CD14-positive monocyte (primary cell): ENCODE measurements at regions not wholly inside any gene's neighbourhood (a gene's known extent, or its start where the extent isn't known, plus 50 kb on each side); places are given as distances from the start of the nearest gene placed in this dataset.

Experiments
- DNase-seq, 3 donors: peaks; one replicate each; pipeline ENCODE4 v3.0.0-alpha.2; 2011 to 2022
- H2AFZ ChIP-seq: 2 replicates; pipeline ENCODE4 v1.6.0; 2012; ENCODE audit warnings: mild to moderate bottlenecking, low read depth, low read length, inconsistent platforms; ENCODE audit not compliant: insufficient read depth, poor library complexity, severe bottlenecking
- H3K27ac ChIP-seq, 2 donors: 1 replicate in 1 of 2; 2 replicates in 1 of 2; pipeline ENCODE4 v1.5.1; 2012 to 2013; ENCODE audit warnings: low read length in 2 of 2, control low read depth in 1 of 2, inconsistent platforms in 1 of 2, low read depth in 1 of 2, mild to moderate bottlenecking in 1 of 2
- H3K27me3 ChIP-seq, 2 donors: one replicate each; pipeline versions ENCODE4 v1.6.0 to v1.6.1; 2011 to 2013; ENCODE audit warnings: low read length in 2 of 2; ENCODE audit not compliant: control insufficient read depth in 2 of 2, insufficient read depth in 2 of 2
- H3K36me3 ChIP-seq, 2 donors: replicated peaks in 1 of 2; 1 replicate in 1 of 2; 2 replicates in 1 of 2; pipeline versions ENCODE4 v1.5.1 to v1.6.1; 2012 to 2013; ENCODE audit warnings: low read length in 2 of 2, control low read depth in 1 of 2, inconsistent platforms in 1 of 2, mild to moderate bottlenecking in 1 of 2; ENCODE audit not compliant: insufficient read depth in 2 of 2, control insufficient read depth in 1 of 2
- H3K4me1 ChIP-seq, 2 donors: 1 replicate in 1 of 2; 2 replicates in 1 of 2; pipeline versions ENCODE4 v1.5.1 to v1.6.1; 2012 to 2013; ENCODE audit warnings: low read length in 2 of 2, control low read depth in 1 of 2, inconsistent platforms in 1 of 2, mild to moderate bottlenecking in 1 of 2, moderate library complexity in 1 of 2; ENCODE audit not compliant: insufficient read depth in 2 of 2, control insufficient read depth in 1 of 2
- H3K4me2 ChIP-seq: replicated peaks from 2 replicates; pipeline ENCODE3; 2012; ENCODE audit warnings: low read length, moderate library complexity, mild to moderate bottlenecking; ENCODE audit not compliant: poor library complexity, severe bottlenecking; ENCODE audit errors: extremely low read depth
- H3K4me3 ChIP-seq, 3 experiments: fragments of 200-600 bp in 1 of 3; sonication (generic) in 1 of 3; replicated peaks in 1 of 3; 1 replicate in 2 of 3; 2 replicates in 1 of 3; pipeline ENCODE4 v1.5.1; 2011 to 2013; ENCODE audit warnings: low read length in 3 of 3, mild to moderate bottlenecking in 3 of 3, control low read depth in 2 of 3, low read depth in 2 of 3, inconsistent platforms in 1 of 3, moderate library complexity in 1 of 3
- H3K79me2 ChIP-seq: 2 replicates; pipeline ENCODE4 v1.6.0; 2012; ENCODE audit warnings: mild to moderate bottlenecking, control low read depth, inconsistent platforms, low read length, moderate library complexity; ENCODE audit not compliant: insufficient read depth
- H3K9ac ChIP-seq: 2 replicates; pipeline ENCODE4 v1.6.0; 2017; ENCODE audit warnings: low read length, mild to moderate bottlenecking; ENCODE audit not compliant: insufficient read depth, poor library complexity, severe bottlenecking
- H3K9me3 ChIP-seq, 2 donors: replicated peaks in 1 of 2; 1 replicate in 1 of 2; 2 replicates in 1 of 2; pipeline versions ENCODE4 v1.5.1 to v1.6.1; 2012 to 2013; ENCODE audit warnings: low read length in 2 of 2, control low read depth in 1 of 2; ENCODE audit not compliant: control insufficient read depth in 1 of 2, insufficient read depth in 1 of 2
- H4K20me1 ChIP-seq: 2 replicates; pipeline ENCODE4 v1.6.0; 2012; ENCODE audit warnings: mild to moderate bottlenecking, low read length, control low read depth, moderate library complexity; ENCODE audit not compliant: insufficient read depth
- H3K27ac Mint-ChIP-seq, 7 donors: one replicate each; pipeline ENCODE4 v1.8.0; 2020; ENCODE audit warnings: mild to moderate bottlenecking in 7 of 7, mixed read lengths in 7 of 7, moderate library complexity in 6 of 7, inconsistent platforms in 2 of 7
- H3K27me3 Mint-ChIP-seq, 3 donors: one replicate each; pipeline ENCODE4 v1.8.0; 2021 to 2022; ENCODE audit warnings: low read depth in 3 of 3, mild to moderate bottlenecking in 3 of 3, mixed read lengths in 3 of 3, moderate library complexity in 3 of 3, inconsistent platforms in 1 of 3
- H3K36me3 Mint-ChIP-seq, 2 donors: one replicate each; pipeline ENCODE4 v1.8.0; 2020; ENCODE audit warnings: mixed read lengths in 2 of 2, inconsistent platforms in 1 of 2, mild to moderate bottlenecking in 1 of 2
- H3K4me1 Mint-ChIP-seq: one replicate; pipeline ENCODE4 v1.8.0; 2020; ENCODE audit warnings: mild to moderate bottlenecking, mixed read lengths
- H3K4me3 Mint-ChIP-seq, 2 donors: one replicate each; pipeline ENCODE4 v1.8.0; 2020; ENCODE audit warnings: mild to moderate bottlenecking in 2 of 2, mixed read lengths in 2 of 2, moderate library complexity in 1 of 2
- H3K9me3 Mint-ChIP-seq, 7 donors: one replicate each; pipeline ENCODE4 v1.8.0; 2020 to 2022; ENCODE audit warnings: mixed read lengths in 7 of 7, mild to moderate bottlenecking in 6 of 7, moderate library complexity in 6 of 7, inconsistent platforms in 2 of 7
- WGBS: methylation state at CpG from one replicate; pipeline ENCODE4 v1.1.5; 2013; ENCODE audit warnings: missing lambda C conversion rate; ENCODE audit not compliant: insufficient coverage; 5-methylcytosine and 5-hydroxymethylcytosine counted together
- intact Hi-C, 2 donors: fragments of 100-400 bp; cut with micrococcal nuclease; formaldehyde crosslinking; loops; one replicate each; pipeline versions ENCODE4 v1.15.0 to v1.15.1; 2023
- TF ChIP-seq, protein P1 (sequence below): fragments of 200-600 bp; IDR thresholded peaks from one replicate; pipeline ENCODE4 v1.8.0; 2022; ENCODE audit warnings: antibody characterized with exemption, mild to moderate bottlenecking

DNA sequence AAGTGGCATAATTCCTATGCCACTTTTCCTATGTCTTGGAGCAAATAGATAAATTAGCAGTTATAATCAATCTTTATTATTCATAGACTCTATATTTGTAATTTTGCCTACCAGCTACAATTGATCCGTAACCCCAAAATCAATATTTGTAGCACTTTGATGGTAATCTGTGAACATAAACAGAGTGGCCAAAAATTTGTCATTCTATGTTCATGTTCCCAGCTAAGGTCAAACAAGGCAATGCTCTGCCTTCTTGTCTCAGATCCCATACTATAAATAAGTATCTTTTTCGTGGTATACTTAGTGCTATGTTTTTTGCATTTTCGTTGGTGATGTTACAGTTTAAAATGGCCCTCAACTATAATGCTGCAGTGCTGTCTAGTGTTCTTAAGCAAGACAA lies 228.5 kb downstream of the FZD1 start:
- Histone ChIP-seq H3K36me3 (no peaks in the 10 kb centered on the region), H3K27ac (no peak overlapping the region), H3K9me3 (peaks cover 0 to 3% of the 10 kb centered on the region in 2 donors), H3K4me2 (no peak overlapping the region), H4K20me1 (no peaks in the 10 kb centered on the region), H3K4me3 (no peak overlapping the region), H3K4me1 (peaks cover 0 to 7% of the 10 kb centered on the region in 2 donors), H2AFZ (no peak overlapping the region), H3K27me3 (no peaks in the 10 kb centered on the region), H3K79me2 (no peaks in the 10 kb centered on the region), H3K9ac (no peak overlapping the region)
- intact Hi-C loops, result no loop called here
- Mint-ChIP-seq H3K27me3 (peaks cover 0 to 3% (median 1%) of the 10 kb centered on the region in 3 donors), H3K9me3 (peaks cover 0 to 11% (median 7%) of the 10 kb centered on the region in 7 donors), H3K27ac (no peak overlapping the region), H3K36me3 (no peaks in the 10 kb centered on the region), H3K4me1 (peaks cover 7% of the 10 kb centered on the region), H3K4me3 (no peak overlapping the region)
- no CpG with 5 or more reads among the region's 3 CpGs for WGBS
- TF ChIP-seq, protein P1, sequence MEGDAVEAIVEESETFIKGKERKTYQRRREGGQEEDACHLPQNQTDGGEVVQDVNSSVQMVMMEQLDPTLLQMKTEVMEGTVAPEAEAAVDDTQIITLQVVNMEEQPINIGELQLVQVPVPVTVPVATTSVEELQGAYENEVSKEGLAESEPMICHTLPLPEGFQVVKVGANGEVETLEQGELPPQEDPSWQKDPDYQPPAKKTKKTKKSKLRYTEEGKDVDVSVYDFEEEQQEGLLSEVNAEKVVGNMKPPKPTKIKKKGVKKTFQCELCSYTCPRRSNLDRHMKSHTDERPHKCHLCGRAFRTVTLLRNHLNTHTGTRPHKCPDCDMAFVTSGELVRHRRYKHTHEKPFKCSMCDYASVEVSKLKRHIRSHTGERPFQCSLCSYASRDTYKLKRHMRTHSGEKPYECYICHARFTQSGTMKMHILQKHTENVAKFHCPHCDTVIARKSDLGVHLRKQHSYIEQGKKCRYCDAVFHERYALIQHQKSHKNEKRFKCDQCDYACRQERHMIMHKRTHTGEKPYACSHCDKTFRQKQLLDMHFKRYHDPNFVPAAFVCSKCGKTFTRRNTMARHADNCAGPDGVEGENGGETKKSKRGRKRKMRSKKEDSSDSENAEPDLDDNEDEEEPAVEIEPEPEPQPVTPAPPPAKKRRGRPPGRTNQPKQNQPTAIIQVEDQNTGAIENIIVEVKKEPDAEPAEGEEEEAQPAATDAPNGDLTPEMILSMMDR, result no peak
- no peak for DNase-seq

DNA sequence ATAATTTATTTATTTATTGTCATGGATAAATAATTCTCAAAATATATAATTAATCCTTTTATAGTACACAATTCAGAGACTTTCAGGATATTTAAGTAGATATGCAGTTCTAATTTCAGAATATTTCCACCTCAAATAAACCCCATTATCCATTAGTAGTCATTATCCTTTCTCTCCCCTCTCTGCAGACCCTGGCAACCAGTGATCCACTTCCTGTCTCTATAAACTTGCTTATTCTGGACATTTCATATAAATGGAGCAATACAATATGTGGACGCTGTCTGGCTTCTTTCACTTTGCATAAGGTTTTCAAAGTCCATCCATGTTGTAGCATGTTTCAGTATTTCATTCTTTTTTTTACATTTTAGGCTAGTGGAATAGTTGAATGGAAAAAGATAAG lies 230.2 kb downstream of the FZD1 start:
- intact Hi-C loops, result no loop called here
- H3K27ac Mint-ChIP-seq, result no peak overlapping the region
- no peaks in the 10 kb centered on the region for H3K36me3 ChIP-seq

More for the DNA sequence above, 230.2 kb downstream of the FZD1 start:
- H3K36me3 Mint-ChIP-seq, result no peaks in the 10 kb centered on the region
- H3K27me3 Mint-ChIP-seq, result peaks cover 0 to 6% (median 1%) of the 10 kb centered on the region in 3 donors
- Histone ChIP-seq H3K4me3 (no peak overlapping the region), H3K79me2 (no peaks in the 10 kb centered on the region), H3K27ac (no peak overlapping the region), H3K27me3 (no peaks in the 10 kb centered on the region), H3K9me3 (peaks cover 0 to 3% of the 10 kb centered on the region in 2 donors), H2AFZ (no peak overlapping the region), H4K20me1 (no peaks in the 10 kb centered on the region), H3K9ac (no peak overlapping the region), H3K4me1 (peaks cover 0 to 7% of the 10 kb centered on the region in 2 donors), H3K4me2 (no peak overlapping the region)
- no peak overlapping the region for H3K4me3 Mint-ChIP-seq
- peaks cover 3 to 17% (median 7%) of the 10 kb centered on the region in 7 donors for H3K9me3 Mint-ChIP-seq
- DNase-seq, result no peak
- H3K4me1 Mint-ChIP-seq, result peaks cover 7% of the 10 kb centered on the region
- TF ChIP-seq, protein P1, result no peak
- no CpG with 5 or more reads among the region's 1 CpG for WGBS
